Vagina (tissue), 2 donors: ENCODE measurements at regions not wholly inside any gene's neighbourhood (a gene's known extent, or its start where the extent isn't known, plus 50 kb on each side); places are given as distances from the start of the nearest gene placed in this dataset.

Source experiments
- POLR2A ChIP-seq, 2 donors: fragments of 450-650 bp; IDR thresholded peaks; one replicate each; pipeline ENCODE4 v1.6.1; 2017; ENCODE audit warnings: antibody characterized with exemption in 2 of 2, mild to moderate bottlenecking in 2 of 2, moderate library complexity in 2 of 2
- POLR2AphosphoS5 ChIP-seq, 2 donors: sonication (generic); formaldehyde crosslinking; IDR thresholded peaks; one replicate each; pipeline ENCODE4 v1.9.0; 2017; ENCODE audit warnings: antibody characterized with exemption in 2 of 2, mild to moderate bottlenecking in 2 of 2, low read depth in 1 of 2; ENCODE audit not compliant: insufficient read depth in 1 of 2
- TF ChIP-seq, protein P1 (sequence below), 3 experiments: fragments of 450-650 bp in 2 of 3; fragments of 200-600 bp in 1 of 3; sonication (generic) in 1 of 3; IDR thresholded peaks; one replicate each; pipeline ENCODE4 v1.5.1; 2017 to 2019; ENCODE audit warnings: antibody characterized with exemption in 3 of 3, mild to moderate bottlenecking in 2 of 3, moderate library complexity in 2 of 3

DNA sequence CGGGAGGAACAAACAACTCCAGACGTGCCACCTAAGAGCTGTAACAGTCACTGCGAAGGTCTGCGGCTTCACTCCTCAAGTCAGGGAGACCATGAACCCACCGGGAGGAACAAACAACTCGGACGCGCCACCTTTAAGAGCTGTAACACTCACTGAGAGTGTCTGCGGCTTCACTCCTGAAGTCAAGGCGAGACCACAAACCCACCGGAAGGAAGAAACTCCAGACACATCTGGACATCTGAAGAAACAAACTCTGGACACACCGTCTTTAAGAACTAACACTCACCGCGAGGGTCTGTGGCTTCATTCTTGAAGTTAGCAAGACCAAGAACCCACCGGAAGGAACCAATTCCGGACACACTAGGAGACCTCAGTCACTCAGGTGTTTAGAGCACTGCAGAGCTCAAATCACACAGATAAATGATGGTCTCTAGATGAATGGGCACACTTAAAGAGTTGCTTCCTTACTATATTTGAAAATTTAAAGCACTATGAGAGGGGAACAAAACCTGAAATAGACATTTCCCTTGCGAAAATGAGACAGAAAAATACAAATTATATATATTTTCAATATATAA, 587.7 kb upstream of the ADGRL4 start:
- TF ChIP-seq, protein P1, sequence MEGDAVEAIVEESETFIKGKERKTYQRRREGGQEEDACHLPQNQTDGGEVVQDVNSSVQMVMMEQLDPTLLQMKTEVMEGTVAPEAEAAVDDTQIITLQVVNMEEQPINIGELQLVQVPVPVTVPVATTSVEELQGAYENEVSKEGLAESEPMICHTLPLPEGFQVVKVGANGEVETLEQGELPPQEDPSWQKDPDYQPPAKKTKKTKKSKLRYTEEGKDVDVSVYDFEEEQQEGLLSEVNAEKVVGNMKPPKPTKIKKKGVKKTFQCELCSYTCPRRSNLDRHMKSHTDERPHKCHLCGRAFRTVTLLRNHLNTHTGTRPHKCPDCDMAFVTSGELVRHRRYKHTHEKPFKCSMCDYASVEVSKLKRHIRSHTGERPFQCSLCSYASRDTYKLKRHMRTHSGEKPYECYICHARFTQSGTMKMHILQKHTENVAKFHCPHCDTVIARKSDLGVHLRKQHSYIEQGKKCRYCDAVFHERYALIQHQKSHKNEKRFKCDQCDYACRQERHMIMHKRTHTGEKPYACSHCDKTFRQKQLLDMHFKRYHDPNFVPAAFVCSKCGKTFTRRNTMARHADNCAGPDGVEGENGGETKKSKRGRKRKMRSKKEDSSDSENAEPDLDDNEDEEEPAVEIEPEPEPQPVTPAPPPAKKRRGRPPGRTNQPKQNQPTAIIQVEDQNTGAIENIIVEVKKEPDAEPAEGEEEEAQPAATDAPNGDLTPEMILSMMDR (IDR thresholded peaks at IDR 0.05), result no peak
- no peak for TF ChIP-seq POLR2A (IDR thresholded peaks at IDR 0.05)
- no peak for TF ChIP-seq POLR2AphosphoS5 (IDR thresholded peaks at IDR 0.05; ENCODE audit: insufficient read depth in 1 of 2, low read depth in 1 of 2)
